ENCODE measurements at regions not wholly inside any gene's neighbourhood (a gene's known extent, or its start where the extent isn't known, plus 50 kb on each side); places are given as distances from the start of the nearest gene placed in this dataset.

GRCh38 chr6:132192631-132193030 is 208.6 kb downstream of the MOXD1 start:
- intact Hi-C loops (cut with micrococcal nuclease) = no loop called here
- H4K20me1 ChIP-seq (ENCODE audit: control insufficient read depth, insufficient read depth, low read length, poor library complexity, severe bottlenecking) = no peaks in the 10 kb centered on the region
- no peak overlapping the region for H3K4me3 ChIP-seq (ENCODE audit: control extremely low read depth in 1 of 5, extremely low read depth in 1 of 5, insufficient read depth in 1 of 5, low read depth in 2 of 5, low read length in 4 of 5)
- Mint-ChIP-seq H3K4me3 (no peak overlapping the region), H3K27ac (no peak overlapping the region), H3K4me1 (peaks cover 3% of the 10 kb centered on the region), H3K9me3 (ENCODE audit: insufficient read depth) (no peaks in the 10 kb centered on the region), H3K27me3 (no peaks in the 10 kb centered on the region)
- no peak for DNase-seq
- 80% methylated on average over 5 of the region's 5 CpGs for WGBS (ENCODE audit: insufficient coverage)
- H3K79me2 ChIP-seq (ENCODE audit: control insufficient read depth, insufficient read depth, low read length) = no peaks in the 10 kb centered on the region
- ATAC-seq (ENCODE audit: low read depth) = no peak
- H3K27me3 ChIP-seq (replicated peaks in 1 of 4; ENCODE audit: control extremely low read depth in 1 of 4, control insufficient read depth in 3 of 4, insufficient read depth in 4 of 4, low read length in 3 of 4) = no peaks in the 10 kb centered on the region
- no peaks in the 10 kb centered on the region for H3K36me3 ChIP-seq (replicated peaks in 1 of 2; ENCODE audit: control extremely low read depth in 1 of 2, control insufficient read depth in 1 of 2, extremely low read depth in 1 of 2, insufficient read depth in 2 of 2, low read length in 1 of 2)
- no peak for TF ChIP-seq CTCF (IDR thresholded peaks at IDR 0.05)
- TF ChIP-seq EZH2 (IDR thresholded peaks at IDR 0.05; ENCODE audit: borderline replicate concordance, insufficient read depth, low read depth, low read length, poor library complexity, severe bottlenecking) = no peak
- no peak overlapping the region for H3K9ac ChIP-seq (ENCODE audit: low read length)
- H3K27ac ChIP-seq (ENCODE audit: low read length in 2 of 2) = no peak overlapping the region
- H3K9me3 ChIP-seq (ENCODE audit: control extremely low read depth in 1 of 3, control insufficient read depth in 2 of 3, insufficient read depth in 1 of 3, low read length in 2 of 3) = peaks cover 0 to 6% (median 0%) of the 10 kb centered on the region in 3 donors
- H2AFZ ChIP-seq (ENCODE audit: insufficient read depth, low read depth, low read length, poor library complexity, severe bottlenecking) = no peak overlapping the region
- H3K4me2 ChIP-seq (replicated peaks; ENCODE audit: low read depth, low read length, poor library complexity, severe bottlenecking) = no peak overlapping the region
- CTCF ChIA-PET = no interaction called here
- POLR2A ChIA-PET = no interaction called here
- H3K4me1 ChIP-seq (ENCODE audit: control insufficient read depth in 2 of 2, insufficient read depth in 2 of 2, low read length in 2 of 2) = no peaks in the 10 kb centered on the region

GRCh38 chr6:132190815-132191175 is 210.5 kb downstream of the MOXD1 start:
- no peak overlapping the region for H3K4me3 Mint-ChIP-seq
- Histone ChIP-seq H3K4me3 (ENCODE audit: control extremely low read depth in 1 of 5, extremely low read depth in 1 of 5, insufficient read depth in 1 of 5, low read depth in 2 of 5, low read length in 4 of 5) (no peak overlapping the region), H3K9me3 (ENCODE audit: control extremely low read depth in 1 of 3, control insufficient read depth in 2 of 3, insufficient read depth in 1 of 3, low read length in 2 of 3) (peaks cover 0 to 6% (median 0%) of the 10 kb centered on the region in 3 donors), H2AFZ (ENCODE audit: insufficient read depth, low read depth, low read length, poor library complexity, severe bottlenecking) (no peak overlapping the region), H4K20me1 (ENCODE audit: control insufficient read depth, insufficient read depth, low read length, poor library complexity, severe bottlenecking) (no peaks in the 10 kb centered on the region), H3K79me2 (ENCODE audit: control insufficient read depth, insufficient read depth, low read length) (no peaks in the 10 kb centered on the region), H3K9ac (ENCODE audit: low read length) (no peak overlapping the region), H3K27me3 (replicated peaks in 1 of 4; ENCODE audit: control extremely low read depth in 1 of 4, control insufficient read depth in 3 of 4, insufficient read depth in 4 of 4, low read length in 3 of 4) (no peaks in the 10 kb centered on the region), H3K4me2 (replicated peaks; ENCODE audit: low read depth, low read length, poor library complexity, severe bottlenecking) (no peak overlapping the region), H3K36me3 (replicated peaks in 1 of 2; ENCODE audit: control extremely low read depth in 1 of 2, control insufficient read depth in 1 of 2, extremely low read depth in 1 of 2, insufficient read depth in 2 of 2, low read length in 1 of 2) (no peaks in the 10 kb centered on the region), H3K4me1 (ENCODE audit: control insufficient read depth in 2 of 2, insufficient read depth in 2 of 2, low read length in 2 of 2) (no peaks in the 10 kb centered on the region), H3K27ac (ENCODE audit: low read length in 2 of 2) (no peak overlapping the region)
- CTCF ChIA-PET = no interaction called here
- no peaks in the 10 kb centered on the region for H3K9me3 Mint-ChIP-seq (ENCODE audit: insufficient read depth)
- WGBS (ENCODE audit: insufficient coverage) = 100% methylated on average over 1 of the region's 3 CpGs
- H3K27me3 Mint-ChIP-seq = no peaks in the 10 kb centered on the region
- DNase-seq (no peak), ATAC-seq (ENCODE audit: low read depth) (no peak)
- no peak overlapping the region for H3K27ac Mint-ChIP-seq
- no peak for TF ChIP-seq CTCF (IDR thresholded peaks at IDR 0.05)
- TF ChIP-seq EZH2 (IDR thresholded peaks at IDR 0.05; ENCODE audit: borderline replicate concordance, insufficient read depth, low read depth, low read length, poor library complexity, severe bottlenecking) = no peak
- intact Hi-C loops (cut with micrococcal nuclease) = no loop called here
- H3K4me1 Mint-ChIP-seq = peaks cover 3% of the 10 kb centered on the region
- POLR2A ChIA-PET = no interaction called here

All from B cell (primary cell).